CD4-positive, alpha-beta T cell treated with Interleukin-15 for 1 hour (primary cell): ENCODE measurements at regions not wholly inside any gene's neighbourhood (a gene's known extent, or its start where the extent isn't known, plus 50 kb on each side); places are given as distances from the start of the nearest gene placed in this dataset.

ENCODE experiments used
- DNase-seq: peaks from one replicate; pipeline ENCODE4 v3.0.0-alpha.2; 2020

- DNase-seq = no peak
Measured at GRCh38 chr22:18731075-18731666, 119.5 kb upstream of the RIMBP3 start.

- DNase-seq = peak; percentile 9
Measured at GRCh38 chr22:18730410-18730809, 118.7 kb upstream of the RIMBP3 start.
